ENCODE measurements at regions not wholly inside any gene's neighbourhood (a gene's known extent, or its start where the extent isn't known, plus 50 kb on each side); places are given as distances from the start of the nearest gene placed in this dataset.

GRCh38 chr18:47628240-47628781, 302.1 kb downstream of the SMAD2 start:
- TF ChIP-seq POLR2AphosphoS5 (IDR thresholded peaks at IDR 0.05; ENCODE audit: low read depth) (no peak), CTCF (conservative IDR thresholded peaks at IDR 0.05; ENCODE audit: low read depth in 2 of 2) (no peak), EZH2 (IDR thresholded peaks at IDR 0.05; ENCODE audit: low read depth, unreplicated experiment) (no peak), ZNF114 (CRISPR knock-in tag; IDR thresholded peaks at IDR 0.05) (no peak), EZH2phosphoT487 (IDR thresholded peaks at IDR 0.05; ENCODE audit: unreplicated experiment) (no peak), CREB1 (CRISPR knock-in tag; IDR thresholded peaks at IDR 0.05; ENCODE audit: low read depth) (no peak)
